Immature natural killer cell (primary cell): ENCODE measurements at regions not wholly inside any gene's neighbourhood (a gene's known extent, or its start where the extent isn't known, plus 50 kb on each side); places are given as distances from the start of the nearest gene placed in this dataset.
"Not testable (repeated sequence)": the region's sequence is repeated elsewhere in the genome, so short reads cannot be mapped to it uniquely, and the experiment has no call there.

Experiments used
- DNase-seq, 3 donors: peaks; one replicate each; pipeline ENCODE4 v3.0.0; 2022; ENCODE audit warnings: mixed read lengths in 1 of 3
- H3K27ac Mint-ChIP-seq, 6 donors: one replicate each; pipeline ENCODE4 v1.8.0; 2020; ENCODE audit warnings: mixed read lengths in 6 of 6, mild to moderate bottlenecking in 5 of 6, inconsistent platforms in 4 of 6, moderate library complexity in 3 of 6
- H3K27me3 Mint-ChIP-seq, 3 donors: one replicate each; pipeline ENCODE4 v1.8.0; 2020 to 2021; ENCODE audit warnings: low read depth in 3 of 3, mild to moderate bottlenecking in 3 of 3, mixed read lengths in 3 of 3, moderate library complexity in 3 of 3, inconsistent platforms in 1 of 3
- H3K36me3 Mint-ChIP-seq, 3 donors: one replicate each; pipeline ENCODE4 v1.8.0; 2020; ENCODE audit warnings: mixed read lengths in 3 of 3, inconsistent platforms in 2 of 3, mild to moderate bottlenecking in 2 of 3
- H3K4me1 Mint-ChIP-seq, 2 donors: one replicate each; pipeline ENCODE4 v1.8.0; 2020; ENCODE audit warnings: inconsistent platforms in 2 of 2, mild to moderate bottlenecking in 2 of 2, mixed read lengths in 2 of 2, moderate library complexity in 1 of 2
- H3K4me3 Mint-ChIP-seq, 5 donors: one replicate each; pipeline ENCODE4 v1.8.0; 2020; ENCODE audit warnings: mild to moderate bottlenecking in 5 of 5, mixed read lengths in 5 of 5, inconsistent platforms in 3 of 5, moderate library complexity in 3 of 5
- H3K9me3 Mint-ChIP-seq, 6 donors: one replicate each; pipeline ENCODE4 v1.8.0; 2020; ENCODE audit warnings: mild to moderate bottlenecking in 6 of 6, mixed read lengths in 6 of 6, inconsistent platforms in 4 of 6, moderate library complexity in 3 of 6

DNA sequence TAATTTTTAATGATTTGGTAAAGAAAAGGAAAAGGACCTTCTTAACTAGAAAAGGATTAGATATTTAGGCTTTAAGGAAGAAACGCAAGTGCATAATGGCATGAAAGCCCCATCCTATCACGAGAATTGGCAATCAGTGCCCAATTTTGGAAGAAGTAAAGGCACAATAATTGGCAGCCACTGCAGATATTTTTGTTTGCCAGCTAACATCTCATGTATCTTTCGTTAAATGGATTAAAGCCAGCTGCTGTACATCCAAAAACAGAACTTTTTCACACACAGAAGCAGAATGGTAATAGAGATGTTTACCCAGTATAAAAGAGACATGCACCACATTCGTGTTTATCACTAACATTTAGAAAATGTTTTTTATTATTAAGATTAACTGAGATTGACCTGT, 180.3 kb downstream of the C6orf118 start:
- Mint-ChIP-seq H3K9me3 (peaks cover 9 to 31% (median 16%) of the 10 kb centered on the region in 6 donors), H3K27me3 (peaks cover 0 to 2% (median 0%) of the 10 kb centered on the region in 3 donors), H3K4me1 (no peaks in the 10 kb centered on the region), H3K27ac (no peak overlapping the region), H3K36me3 (no peaks in the 10 kb centered on the region), H3K4me3 (no peak overlapping the region)
- no peak for DNase-seq

DNA sequence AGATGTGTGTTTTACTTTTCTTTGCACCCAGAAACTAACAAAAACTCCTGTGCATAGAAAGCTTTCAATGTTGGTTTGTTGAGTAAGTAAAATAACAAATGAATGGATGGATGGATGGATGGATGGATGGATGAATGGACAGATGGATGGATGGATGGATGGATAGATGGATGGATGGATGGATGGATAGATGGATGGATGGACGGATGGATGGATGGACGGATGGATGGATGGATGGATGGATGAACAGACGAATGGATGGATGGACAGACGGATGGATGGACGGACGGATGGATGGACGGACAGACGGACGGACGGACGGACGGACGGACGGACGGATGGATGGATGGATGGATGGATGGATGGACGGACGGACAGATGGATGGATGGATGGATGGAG, 181.7 kb downstream of the C6orf118 start:
- peaks cover 9 to 31% (median 15%) of the 10 kb centered on the region in 6 donors for H3K9me3 Mint-ChIP-seq
- not testable (repeated sequence) for H3K27ac Mint-ChIP-seq, H3K36me3 Mint-ChIP-seq, H3K4me3 Mint-ChIP-seq, DNase-seq, H3K27me3 Mint-ChIP-seq, H3K4me1 Mint-ChIP-seq

DNA sequence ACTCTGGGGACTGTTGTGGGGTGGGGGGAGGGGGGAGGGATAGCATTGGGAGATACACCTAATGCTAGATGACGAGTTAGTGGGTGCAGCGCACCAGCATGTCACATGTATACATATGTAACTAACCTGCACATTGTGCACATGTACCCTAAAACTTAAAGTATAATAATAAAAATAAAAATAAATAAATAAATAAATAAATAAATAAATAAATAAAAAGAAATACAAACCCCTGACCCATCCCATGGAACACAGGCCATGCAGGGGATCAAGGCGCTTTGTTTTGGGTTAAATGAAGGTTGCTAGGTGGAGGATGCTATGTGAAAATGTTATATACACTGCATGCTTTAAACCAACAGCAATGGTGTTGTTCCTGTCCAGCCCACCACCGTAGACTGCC, 184.7 kb downstream of the C6orf118 start:
- H3K27ac Mint-ChIP-seq, H3K36me3 Mint-ChIP-seq, H3K4me3 Mint-ChIP-seq, DNase-seq, H3K4me1 Mint-ChIP-seq, H3K27me3 Mint-ChIP-seq: not testable (repeated sequence)
- peaks cover 6 to 13% (median 9%) of the 10 kb centered on the region in 6 donors for H3K9me3 Mint-ChIP-seq

DNA sequence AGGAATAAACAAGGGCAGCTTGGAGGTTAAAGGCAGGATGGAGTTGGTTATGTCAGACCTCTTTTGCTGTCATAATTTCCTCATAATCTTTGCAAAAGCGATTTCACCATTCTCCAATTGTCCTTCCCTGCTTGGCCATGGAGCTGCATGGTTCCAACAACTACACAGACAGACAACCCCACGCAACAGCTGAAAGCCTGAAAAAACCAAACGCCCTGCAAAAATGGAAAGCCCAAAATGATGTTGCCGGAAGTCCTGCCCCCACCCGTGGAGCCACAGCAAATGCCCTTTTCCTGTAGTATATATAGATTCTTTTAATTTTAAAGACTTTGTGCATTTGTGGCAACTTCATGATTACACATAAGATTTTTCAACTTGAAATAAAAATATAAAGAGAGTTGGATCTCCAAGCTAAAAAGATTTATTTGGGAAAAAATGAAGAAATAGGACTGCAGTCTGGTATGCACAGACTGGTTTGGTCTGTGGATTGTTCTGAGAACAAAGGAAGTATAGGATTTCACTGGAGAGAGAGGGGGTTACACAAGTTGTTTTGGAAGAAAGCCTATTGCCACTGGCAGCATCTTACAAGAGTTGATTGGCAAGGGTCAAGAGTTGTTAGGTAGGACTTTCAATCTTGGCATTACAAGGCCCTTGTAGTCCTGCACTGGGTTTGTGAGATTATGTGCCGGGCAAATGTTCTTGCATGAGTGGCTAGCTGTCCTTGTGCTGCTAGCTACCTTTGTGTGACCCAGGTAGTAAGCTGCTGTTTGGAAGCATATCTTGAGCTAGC, 190.0 kb downstream of the C6orf118 start:
- peaks cover 0 to 27% (median 17%) of the 10 kb centered on the region in 6 donors for H3K9me3 Mint-ChIP-seq
- no peak overlapping the region for H3K4me3 Mint-ChIP-seq
- no peaks in the 10 kb centered on the region for H3K4me1 Mint-ChIP-seq
- H3K36me3 Mint-ChIP-seq = no peaks in the 10 kb centered on the region
- no peaks in the 10 kb centered on the region for H3K27me3 Mint-ChIP-seq
- no peak for DNase-seq
- H3K27ac Mint-ChIP-seq = no peak overlapping the region

GRCh38 chr6:165118736-165119135, 190.7 kb downstream of the C6orf118 start:
- no peaks in the 10 kb centered on the region for H3K36me3 Mint-ChIP-seq
- peaks cover 0 to 2% (median 0%) of the 10 kb centered on the region in 3 donors for H3K27me3 Mint-ChIP-seq
- H3K4me3 Mint-ChIP-seq = no peak overlapping the region
- H3K9me3 Mint-ChIP-seq = peaks cover 0 to 30% (median 22%) of the 10 kb centered on the region in 6 donors
- no peaks in the 10 kb centered on the region for H3K4me1 Mint-ChIP-seq
- DNase-seq = no peak
- no peak overlapping the region for H3K27ac Mint-ChIP-seq

DNA sequence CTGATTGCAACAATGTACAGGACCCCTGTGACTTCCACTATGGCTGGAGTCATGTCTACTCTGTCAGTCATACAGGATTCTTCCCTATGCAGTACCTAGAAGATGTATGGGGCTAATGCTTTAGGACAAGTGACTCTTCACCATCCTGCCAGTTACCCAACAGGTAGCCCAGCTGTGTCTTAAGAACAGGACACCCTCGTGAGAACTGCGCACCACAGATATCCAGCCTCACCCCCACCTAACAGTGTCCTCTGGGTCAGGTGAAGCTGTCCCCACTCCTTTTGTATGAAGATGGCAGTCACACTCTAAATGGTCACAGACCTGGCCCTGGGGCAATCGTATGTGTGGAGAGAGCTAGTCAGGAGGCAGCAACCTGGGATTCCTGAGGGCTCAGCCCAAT, 191.6 kb downstream of the C6orf118 start:
- Mint-ChIP-seq H3K27me3 (peaks cover 0 to 2% (median 0%) of the 10 kb centered on the region in 3 donors), H3K4me1 (no peaks in the 10 kb centered on the region), H3K27ac (no peak overlapping the region), H3K36me3 (no peaks in the 10 kb centered on the region), H3K9me3 (peaks cover under 1 to 30% (median 24%) of the 10 kb centered on the region in 6 donors), H3K4me3 (no peak overlapping the region)
- DNase-seq = no peak

DNA sequence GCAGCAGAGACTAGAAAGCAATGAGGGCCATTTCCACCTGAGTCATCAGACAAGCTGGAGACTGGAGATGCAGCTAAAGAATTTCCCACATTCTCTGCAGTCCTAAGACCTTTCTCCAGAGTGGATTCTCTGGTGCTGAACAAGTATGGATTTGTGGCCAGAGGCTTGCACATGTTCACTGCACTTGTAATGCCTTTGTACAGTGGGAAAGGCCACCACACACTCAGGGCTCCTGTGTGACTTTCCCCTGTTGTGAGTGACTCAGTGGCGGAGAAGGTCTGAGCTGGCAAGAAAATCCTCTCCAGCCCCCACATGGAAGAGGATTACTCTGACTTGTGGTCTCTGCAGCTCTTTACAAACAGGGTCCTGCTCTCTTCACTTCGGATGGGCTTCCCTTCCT, 192.3 kb downstream of the C6orf118 start:
- Mint-ChIP-seq H3K9me3 (peaks cover 2 to 32% (median 23%) of the 10 kb centered on the region in 6 donors), H3K4me3 (no peak overlapping the region), H3K27me3 (peaks cover 0 to 2% (median 0%) of the 10 kb centered on the region in 3 donors), H3K36me3 (no peaks in the 10 kb centered on the region), H3K4me1 (no peaks in the 10 kb centered on the region), H3K27ac (no peak overlapping the region)
- DNase-seq = no peak

GRCh38 chr6:165110860-165111259, 198.5 kb downstream of the C6orf118 start:
- no peak for DNase-seq
- H3K4me1 Mint-ChIP-seq = no peaks in the 10 kb centered on the region
- peaks cover 0 to 5% (median 0%) of the 10 kb centered on the region in 3 donors for H3K27me3 Mint-ChIP-seq
- no peaks in the 10 kb centered on the region for H3K36me3 Mint-ChIP-seq
- no peak overlapping the region for H3K27ac Mint-ChIP-seq
- peaks cover 6 to 13% (median 12%) of the 10 kb centered on the region in 6 donors for H3K9me3 Mint-ChIP-seq
- H3K4me3 Mint-ChIP-seq = no peak overlapping the region

DNA sequence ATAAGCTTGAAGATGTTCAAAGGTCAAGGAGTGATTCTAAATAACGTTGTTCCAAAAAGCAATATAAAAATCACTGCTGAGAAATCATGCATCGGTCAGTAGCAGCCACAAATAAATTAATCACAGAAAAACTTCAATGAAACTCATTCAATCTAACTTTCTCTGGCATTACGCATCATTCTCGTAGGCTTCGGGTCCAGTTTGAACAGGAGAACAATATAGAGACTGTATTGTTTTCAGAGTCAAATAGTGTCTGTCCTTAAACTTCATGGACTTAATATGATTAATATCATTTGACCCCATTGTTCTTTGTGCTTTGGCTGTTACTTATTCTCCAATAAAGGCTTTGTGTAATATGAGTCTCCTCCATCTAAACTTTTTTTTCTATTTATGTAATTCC, 200.4 kb downstream of the C6orf118 start:
- peaks cover 4 to 9% (median 6%) of the 10 kb centered on the region in 6 donors for H3K9me3 Mint-ChIP-seq
- H3K36me3 Mint-ChIP-seq = no peaks in the 10 kb centered on the region
- no peak overlapping the region for H3K27ac Mint-ChIP-seq
- H3K4me1 Mint-ChIP-seq = no peaks in the 10 kb centered on the region
- no peak overlapping the region for H3K4me3 Mint-ChIP-seq
- peaks cover 0 to 3% (median 0%) of the 10 kb centered on the region in 3 donors for H3K27me3 Mint-ChIP-seq
- no peak for DNase-seq

GRCh38 chr6:165106261-165106660, 203.1 kb downstream of the C6orf118 start:
- Mint-ChIP-seq H3K27ac (no peak overlapping the region), H3K9me3 (peaks cover 2 to 11% (median 8%) of the 10 kb centered on the region in 6 donors), H3K4me1 (no peaks in the 10 kb centered on the region), H3K36me3 (no peaks in the 10 kb centered on the region), H3K4me3 (no peak overlapping the region), H3K27me3 (peaks cover 0 to 1% (median 0%) of the 10 kb centered on the region in 3 donors)
- DNase-seq = no peak

- Mint-ChIP-seq H3K36me3 (no peaks in the 10 kb centered on the region), H3K4me1 (no peaks in the 10 kb centered on the region), H3K4me3 (no peak overlapping the region), H3K9me3 (peaks cover 5 to 51% (median 30%) of the 10 kb centered on the region in 6 donors), H3K27me3 (no peaks in the 10 kb centered on the region), H3K27ac (no peak overlapping the region)
- DNase-seq = no peak
Observed at GRCh38 chr6:165098165-165098564, 211.2 kb downstream of the C6orf118 start.

- Mint-ChIP-seq H3K9me3 (peaks cover 4 to 54% (median 30%) of the 10 kb centered on the region in 6 donors), H3K4me3 (no peak overlapping the region), H3K36me3 (no peaks in the 10 kb centered on the region), H3K27ac (no peak overlapping the region), H3K4me1 (no peaks in the 10 kb centered on the region), H3K27me3 (no peaks in the 10 kb centered on the region)
- no peak for DNase-seq
Observed at GRCh38 chr6:165096868-165097267, 212.5 kb downstream of the C6orf118 start.

DNA sequence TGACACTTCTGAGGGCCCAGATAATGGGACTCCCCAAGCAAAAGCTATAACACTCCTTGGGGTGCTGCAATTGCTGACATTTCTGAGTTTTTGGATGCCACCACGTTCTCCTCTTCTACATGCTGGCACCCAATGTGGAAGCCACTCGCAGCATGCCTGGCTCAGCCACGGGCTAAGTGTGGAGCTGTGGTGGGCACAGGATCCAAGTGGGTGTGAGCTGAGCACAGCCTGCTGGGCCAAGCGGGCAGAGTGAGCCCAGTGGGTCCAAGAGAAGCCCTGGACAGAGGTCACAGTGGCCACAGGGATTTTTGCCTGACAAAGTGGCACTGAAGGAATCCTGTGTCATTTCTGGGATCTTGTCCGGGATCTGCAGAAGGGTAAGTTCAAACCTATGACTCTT, 213.2 kb downstream of the C6orf118 start:
- Mint-ChIP-seq H3K4me3 (no peak overlapping the region), H3K4me1 (no peaks in the 10 kb centered on the region), H3K27me3 (no peaks in the 10 kb centered on the region), H3K36me3 (no peaks in the 10 kb centered on the region), H3K9me3 (peaks cover 4 to 53% (median 26%) of the 10 kb centered on the region in 6 donors), H3K27ac (no peak overlapping the region)
- DNase-seq = no peak

- peaks cover 0 to 2% (median 1%) of the 10 kb centered on the region in 3 donors for H3K27me3 Mint-ChIP-seq
- H3K4me3 Mint-ChIP-seq = no peak overlapping the region
- H3K36me3 Mint-ChIP-seq = no peaks in the 10 kb centered on the region
- H3K9me3 Mint-ChIP-seq = peaks cover 1 to 58% (median 24%) of the 10 kb centered on the region in 6 donors
- DNase-seq = no peak
- no peak overlapping the region for H3K27ac Mint-ChIP-seq
- H3K4me1 Mint-ChIP-seq = no peaks in the 10 kb centered on the region
Observed at GRCh38 chr6:165092881-165093595, 216.4 kb downstream of the C6orf118 start.
